Daoy (cell line): ENCODE measurements at regions not wholly inside any gene's neighbourhood (a gene's known extent, or its start where the extent isn't known, plus 50 kb on each side); places are given as distances from the start of the nearest gene placed in this dataset.

Source experiments
- DNase-seq: peaks from one replicate; pipeline ENCODE4 v3.0.0-alpha.2; 2015; ENCODE audit warnings: low read depth

GRCh38 chr10:121032460-121032859, 181.3 kb downstream of the WDR11 start:
- no peak for DNase-seq

- no peak for DNase-seq
These were observed 182.2 kb downstream of the WDR11 start for GRCh38 chr10:121033366-121033765.

- no peak for DNase-seq
These were observed 185.3 kb downstream of the WDR11 start for GRCh38 chr10:121036431-121036830.

- no peak for DNase-seq
These were observed 190.3 kb downstream of the WDR11 start for GRCh38 chr10:121041499-121041898.

- no peak for DNase-seq
These were observed 190.7 kb downstream of the WDR11 start for GRCh38 chr10:121041906-121042305.

- DNase-seq: no peak
These were observed 191.2 kb downstream of the WDR11 start for GRCh38 chr10:121042342-121042741.

GRCh38 chr10:121043124-121043849, 192.1 kb downstream of the WDR11 start:
- DNase-seq: no peak

- DNase-seq: no peak
These were observed 197.6 kb downstream of the WDR11 start for GRCh38 chr10:121048749-121049148.

GRCh38 chr10:121049489-121049888, 198.3 kb downstream of the WDR11 start:
- DNase-seq: no peak

- DNase-seq: no peak
These were observed 198.8 kb downstream of the WDR11 start for GRCh38 chr10:121049923-121050322.

GRCh38 chr10:121051171-121051570, 200.0 kb downstream of the WDR11 start:
- no peak for DNase-seq

- no peak for DNase-seq
These were observed 200.6 kb downstream of the WDR11 start for GRCh38 chr10:121051696-121052279.

GRCh38 chr10:121053151-121053550, 202.0 kb downstream of the WDR11 start:
- DNase-seq: no peak

GRCh38 chr10:121054874-121055273, 203.7 kb downstream of the WDR11 start:
- DNase-seq: no peak

- no peak for DNase-seq
These were observed 206.1 kb downstream of the WDR11 start for GRCh38 chr10:121057269-121057668.

GRCh38 chr10:121058082-121058481, 206.9 kb downstream of the WDR11 start:
- no peak for DNase-seq

GRCh38 chr10:121059351-121059750, 208.2 kb downstream of the WDR11 start:
- no peak for DNase-seq

- no peak for DNase-seq
These were observed 211.0 kb downstream of the WDR11 start for GRCh38 chr10:121062115-121062514.

GRCh38 chr10:121063744-121064143, 212.6 kb downstream of the WDR11 start:
- DNase-seq: no peak

GRCh38 chr10:121064491-121064890, 213.3 kb downstream of the WDR11 start:
- no peak for DNase-seq

GRCh38 chr10:121065330-121065729, 214.2 kb downstream of the WDR11 start:
- DNase-seq: no peak

- peak; percentile 63 for DNase-seq
These were observed 218.1 kb downstream of the WDR11 start for GRCh38 chr10:121069061-121069850.
